ENCODE measurements at regions not wholly inside any gene's neighbourhood (a gene's known extent, or its start where the extent isn't known, plus 50 kb on each side); places are given as distances from the start of the nearest gene placed in this dataset.
"Not testable (repeated sequence)": the region's sequence is repeated elsewhere in the genome, so short reads cannot be mapped to it uniquely, and the experiment has no call there.

GRCh38 chr15:20356911-20357480, 184.6 kb downstream of the GOLGA6L6 start:
- no peak overlapping the region for H3K9ac ChIP-seq (ENCODE audit: low read length)
- no peaks in the 10 kb centered on the region for H3K36me3 ChIP-seq (ENCODE audit: insufficient read depth, low read length)
- H3K9me3 ChIP-seq (ENCODE audit: low read length): no peaks in the 10 kb centered on the region
- no peaks in the 10 kb centered on the region for H3K79me2 ChIP-seq (ENCODE audit: insufficient read depth, low read length)
- no peak overlapping the region for H3K4me2 ChIP-seq (ENCODE audit: low read length)
- H3K27ac ChIP-seq (ENCODE audit: low read depth, low read length, poor library complexity, severe bottlenecking): no peak overlapping the region
- TF ChIP-seq CTCF (IDR thresholded peaks at IDR 0.05; ENCODE audit: low read length) (no peak), EZH2 (IDR thresholded peaks at IDR 0.05; ENCODE audit: borderline replicate concordance, low read length) (no peak)
- H3K4me3 ChIP-seq (ENCODE audit: low read depth, low read length, poor library complexity, severe bottlenecking): no peak overlapping the region
- no peaks in the 10 kb centered on the region for H3K9me2 ChIP-seq (ENCODE audit: low read depth, low read length)
- H3K27me3 ChIP-seq (ENCODE audit: insufficient read depth, low read length): no peaks in the 10 kb centered on the region
- H2AFZ ChIP-seq (ENCODE audit: low read length): no peak overlapping the region
- no peaks in the 10 kb centered on the region for H3F3A ChIP-seq (ENCODE audit: insufficient read depth, low read length)
- no peaks in the 10 kb centered on the region for H4K20me1 ChIP-seq (ENCODE audit: insufficient read depth, low read length)
- H3K4me1 ChIP-seq (ENCODE audit: insufficient read depth, low read length, severe bottlenecking): no peaks in the 10 kb centered on the region

GRCh38 chr15:20356444-20356910, 185.1 kb downstream of the GOLGA6L6 start:
- no peak overlapping the region for H3K27ac ChIP-seq (ENCODE audit: low read depth, low read length, poor library complexity, severe bottlenecking)
- H3K4me1 ChIP-seq (ENCODE audit: insufficient read depth, low read length, severe bottlenecking): no peaks in the 10 kb centered on the region
- H3F3A ChIP-seq (ENCODE audit: insufficient read depth, low read length): no peaks in the 10 kb centered on the region
- no peak overlapping the region for H3K9ac ChIP-seq (ENCODE audit: low read length)
- no peaks in the 10 kb centered on the region for H3K9me2 ChIP-seq (ENCODE audit: low read depth, low read length)
- H3K27me3 ChIP-seq (ENCODE audit: insufficient read depth, low read length): no peaks in the 10 kb centered on the region
- H3K79me2 ChIP-seq (ENCODE audit: insufficient read depth, low read length): no peaks in the 10 kb centered on the region
- H2AFZ ChIP-seq (ENCODE audit: low read length): no peak overlapping the region
- no peaks in the 10 kb centered on the region for H4K20me1 ChIP-seq (ENCODE audit: insufficient read depth, low read length)
- no peak overlapping the region for H3K4me2 ChIP-seq (ENCODE audit: low read length)
- H3K36me3 ChIP-seq (ENCODE audit: insufficient read depth, low read length): no peaks in the 10 kb centered on the region
- TF ChIP-seq EZH2 (IDR thresholded peaks at IDR 0.05; ENCODE audit: borderline replicate concordance, low read length) (no peak), CTCF (IDR thresholded peaks at IDR 0.05; ENCODE audit: low read length) (peak; percentile 75)
- no peak overlapping the region for H3K4me3 ChIP-seq (ENCODE audit: low read depth, low read length, poor library complexity, severe bottlenecking)
- H3K9me3 ChIP-seq (ENCODE audit: low read length): no peaks in the 10 kb centered on the region

GRCh38 chr15:20355256-20355868, 186.2 kb downstream of the GOLGA6L6 start:
- no peak overlapping the region for H3K4me3 ChIP-seq (ENCODE audit: low read depth, low read length, poor library complexity, severe bottlenecking)
- no peaks in the 10 kb centered on the region for H4K20me1 ChIP-seq (ENCODE audit: insufficient read depth, low read length)
- no peaks in the 10 kb centered on the region for H3K79me2 ChIP-seq (ENCODE audit: insufficient read depth, low read length)
- no peaks in the 10 kb centered on the region for H3K4me1 ChIP-seq (ENCODE audit: insufficient read depth, low read length, severe bottlenecking)
- H3K4me2 ChIP-seq (ENCODE audit: low read length): no peak overlapping the region
- H3K36me3 ChIP-seq (ENCODE audit: insufficient read depth, low read length): no peaks in the 10 kb centered on the region
- no peak for TF ChIP-seq CTCF (IDR thresholded peaks at IDR 0.05; ENCODE audit: low read length)
- no peak for TF ChIP-seq EZH2 (IDR thresholded peaks at IDR 0.05; ENCODE audit: borderline replicate concordance, low read length)
- H3K27me3 ChIP-seq (ENCODE audit: insufficient read depth, low read length): no peaks in the 10 kb centered on the region
- no peaks in the 10 kb centered on the region for H3K9me3 ChIP-seq (ENCODE audit: low read length)
- no peaks in the 10 kb centered on the region for H3K9me2 ChIP-seq (ENCODE audit: low read depth, low read length)
- no peak overlapping the region for H3K27ac ChIP-seq (ENCODE audit: low read depth, low read length, poor library complexity, severe bottlenecking)
- no peak overlapping the region for H2AFZ ChIP-seq (ENCODE audit: low read length)
- no peak overlapping the region for H3K9ac ChIP-seq (ENCODE audit: low read length)
- no peaks in the 10 kb centered on the region for H3F3A ChIP-seq (ENCODE audit: insufficient read depth, low read length)

- H3K4me2 ChIP-seq (ENCODE audit: low read length); H3K27me3 ChIP-seq (ENCODE audit: insufficient read depth, low read length); H3K27ac ChIP-seq (ENCODE audit: low read depth, low read length, poor library complexity, severe bottlenecking); H3K4me3 ChIP-seq (ENCODE audit: low read depth, low read length, poor library complexity, severe bottlenecking); H2AFZ ChIP-seq (ENCODE audit: low read length); H3K4me1 ChIP-seq (ENCODE audit: insufficient read depth, low read length, severe bottlenecking); H3K79me2 ChIP-seq (ENCODE audit: insufficient read depth, low read length); H3K9me3 ChIP-seq (ENCODE audit: low read length); H3K9me2 ChIP-seq (ENCODE audit: low read depth, low read length); H4K20me1 ChIP-seq (ENCODE audit: insufficient read depth, low read length); H3K9ac ChIP-seq (ENCODE audit: low read length); H3F3A ChIP-seq (ENCODE audit: insufficient read depth, low read length); H3K36me3 ChIP-seq (ENCODE audit: insufficient read depth, low read length): not testable (repeated sequence)
Observed at GRCh38 chr15:20354884-20355223, 186.7 kb downstream of the GOLGA6L6 start.
